Activated CD8-positive, alpha-beta memory T cell treated with anti-CD3 and anti-CD28 coated beads for 4 hours (primary cell): ENCODE measurements at regions not wholly inside any gene's neighbourhood (a gene's known extent, or its start where the extent isn't known, plus 50 kb on each side); places are given as distances from the start of the nearest gene placed in this dataset.
"Not testable (repeated sequence)": the region's sequence is repeated elsewhere in the genome, so short reads cannot be mapped to it uniquely, and the experiment has no call there.

Experiments
- DNase-seq, 2 donors: peaks; one replicate each; pipeline ENCODE4 v3.0.0-alpha.2; 2020; ENCODE audit warnings: low read depth in 2 of 2

DNA sequence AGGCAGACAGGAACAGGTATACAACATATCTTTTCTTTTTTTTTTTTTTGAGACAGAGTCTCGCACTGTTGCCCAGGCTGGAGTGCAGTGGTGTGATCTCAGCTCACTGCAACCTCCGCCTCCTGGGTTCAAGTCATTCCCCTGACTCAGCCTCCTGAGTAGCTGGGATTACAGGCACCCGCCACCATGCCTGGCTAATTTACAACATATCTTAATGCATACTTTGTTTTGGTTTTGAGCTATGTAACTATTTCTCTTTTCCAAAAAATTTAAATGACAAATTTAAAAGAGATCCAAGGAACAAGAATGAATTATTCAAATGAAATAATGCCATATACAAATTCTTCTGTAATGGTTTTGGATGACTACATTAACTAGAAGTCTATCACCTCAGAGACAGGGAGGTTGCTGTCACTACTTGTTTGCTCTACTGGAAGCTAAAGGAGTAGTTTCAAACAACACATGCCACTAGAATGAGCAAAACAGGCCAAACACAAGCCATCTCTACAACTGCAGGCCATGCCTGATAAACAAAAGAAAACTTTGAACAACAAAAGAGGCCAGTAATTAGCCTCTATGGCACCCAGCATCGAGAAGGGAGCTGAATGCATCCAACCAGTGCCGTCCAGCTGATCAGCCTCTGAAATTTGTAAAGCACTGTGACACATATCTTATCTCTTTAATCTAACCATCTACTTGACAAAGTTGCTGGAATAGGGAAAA, 133.6 kb upstream of the VOPP1 start:
- not testable (repeated sequence) for DNase-seq

DNA sequence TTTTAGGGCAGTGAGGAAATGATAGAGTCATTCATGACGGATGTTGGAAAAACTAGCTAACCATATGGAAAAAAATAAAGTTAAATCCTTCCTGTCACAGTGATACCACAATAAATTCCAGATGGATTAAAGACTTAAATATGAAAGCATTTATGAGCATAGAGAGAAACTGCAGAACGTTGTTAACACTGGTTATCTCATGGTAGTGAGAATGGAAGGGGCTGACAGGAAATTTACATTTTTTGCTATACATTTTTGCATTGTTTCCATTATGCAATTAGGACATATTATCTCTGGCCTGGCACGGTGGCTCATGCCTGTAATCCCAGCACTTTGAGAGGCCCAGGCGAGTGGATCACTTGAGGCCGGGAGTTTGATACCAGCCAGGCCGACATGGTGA, 130.5 kb upstream of the VOPP1 start:
- DNase-seq, result not testable (repeated sequence)

DNA sequence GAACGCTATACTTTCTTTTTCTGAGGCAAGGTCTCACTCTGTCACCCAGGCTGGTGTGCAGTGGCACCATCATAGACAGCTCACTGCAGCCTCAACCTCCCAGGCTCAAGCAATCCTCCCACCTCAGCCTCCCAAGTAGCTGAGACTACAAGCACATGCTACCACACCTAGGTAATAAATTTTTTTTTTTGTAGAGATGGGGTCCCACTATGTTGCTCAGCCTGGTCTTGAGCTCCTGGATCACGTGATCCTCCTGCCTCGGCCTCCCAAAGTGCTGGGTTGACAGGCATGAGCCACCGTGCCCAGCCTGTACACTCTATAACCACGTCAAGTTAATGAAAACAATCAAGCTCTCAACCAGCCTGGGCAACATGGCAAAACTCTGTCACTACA, 127.1 kb upstream of the VOPP1 start:
- not testable (repeated sequence) for DNase-seq

DNA sequence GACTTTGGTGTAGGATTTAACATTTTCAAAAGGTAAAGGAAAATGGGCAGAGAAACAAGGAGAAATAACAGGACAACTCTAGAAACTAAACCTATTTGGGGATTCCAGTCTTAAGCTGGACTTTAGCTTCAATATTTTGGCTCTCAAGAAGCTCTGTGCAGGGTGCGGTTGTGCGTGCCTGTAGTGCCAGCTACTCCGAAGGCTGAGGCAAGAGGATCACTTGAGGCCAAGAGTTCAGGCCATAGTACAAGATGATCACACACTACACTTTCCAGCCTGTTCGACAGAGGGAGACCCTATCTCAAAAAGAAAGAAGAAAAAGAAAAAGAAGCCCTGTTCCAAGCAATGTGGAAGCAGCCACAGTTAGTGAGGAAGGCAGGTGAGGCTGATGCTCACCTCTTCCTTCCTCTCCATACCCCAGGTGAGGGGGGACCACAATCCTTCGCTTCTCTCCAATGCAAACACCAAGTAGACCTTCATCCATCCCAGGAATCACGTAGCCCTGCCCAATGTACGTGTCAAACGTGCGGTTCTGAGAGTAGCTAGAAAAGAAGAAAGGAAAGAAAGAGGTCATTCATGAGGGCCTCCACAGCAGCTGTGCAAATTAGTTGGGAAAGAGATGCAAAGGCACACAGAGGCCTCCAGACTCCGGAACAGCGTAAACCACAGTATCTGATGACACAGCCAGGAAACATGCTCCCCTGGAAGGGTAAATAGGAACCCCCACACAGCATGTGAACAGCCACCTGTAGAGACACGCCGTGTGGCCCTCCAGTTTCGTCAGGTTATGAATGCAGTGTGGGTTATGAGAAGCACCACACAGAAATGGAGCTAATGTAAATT, 126.5 kb upstream of the VOPP1 start:
- not testable (repeated sequence) for DNase-seq

DNA sequence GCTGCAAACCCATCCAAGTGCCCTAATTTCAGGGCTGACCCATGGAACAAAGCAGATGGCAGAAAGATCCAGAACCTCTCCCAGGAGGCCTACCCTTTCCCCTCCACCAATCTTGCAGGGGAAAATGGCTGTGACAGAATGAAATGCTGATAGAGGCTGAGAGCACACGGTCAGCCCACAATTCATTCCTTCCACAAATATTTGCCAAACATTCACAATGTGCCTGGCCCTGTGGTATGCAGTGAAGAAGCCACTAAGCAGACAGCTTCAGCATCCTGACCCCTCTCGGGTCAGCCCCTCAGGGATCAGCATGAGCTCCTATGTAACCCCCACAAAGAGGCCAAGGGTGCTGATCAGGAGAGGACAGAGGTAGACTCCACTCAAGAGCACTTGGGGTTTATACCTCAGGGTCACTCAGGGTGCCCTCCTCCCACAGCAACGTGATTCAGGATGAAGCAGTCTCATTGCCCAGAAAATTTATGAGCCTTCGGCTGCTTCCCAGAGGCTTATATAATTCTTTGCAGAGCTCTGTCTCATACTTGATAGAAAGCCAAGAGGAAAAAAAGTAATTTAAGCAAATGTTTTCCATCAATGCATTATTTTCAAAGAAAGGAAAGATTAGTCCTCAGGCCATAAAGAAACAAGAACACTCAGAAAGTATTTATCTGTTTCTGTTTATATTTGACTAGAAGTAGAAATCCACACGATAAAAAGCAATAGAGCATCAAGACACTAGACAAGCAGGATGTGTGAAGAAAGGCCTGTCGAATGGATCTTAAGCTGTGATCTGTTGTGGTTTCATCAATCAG, 123.8 kb upstream of the VOPP1 start:
- DNase-seq, result not testable (repeated sequence)

DNA sequence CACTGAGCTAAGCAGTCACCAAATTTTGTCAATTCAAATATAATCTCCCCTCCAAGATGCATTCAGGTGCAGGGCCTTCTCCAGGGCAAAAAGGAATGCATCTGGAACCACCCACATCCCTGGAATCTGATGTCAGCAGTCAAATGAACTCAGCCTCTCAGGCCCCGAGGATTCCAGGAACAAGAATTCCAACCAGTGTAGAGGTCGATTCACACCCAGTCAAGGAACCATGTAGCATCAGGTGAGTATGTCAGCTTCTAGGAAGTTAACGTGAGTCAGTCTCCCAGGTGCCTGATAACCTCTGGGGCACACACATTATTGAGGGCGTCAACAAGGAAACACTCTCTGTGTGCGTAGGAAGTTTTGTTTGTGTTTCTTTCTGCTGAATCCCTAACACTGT, 122.2 kb upstream of the VOPP1 start:
- DNase-seq, result not testable (repeated sequence)

DNA sequence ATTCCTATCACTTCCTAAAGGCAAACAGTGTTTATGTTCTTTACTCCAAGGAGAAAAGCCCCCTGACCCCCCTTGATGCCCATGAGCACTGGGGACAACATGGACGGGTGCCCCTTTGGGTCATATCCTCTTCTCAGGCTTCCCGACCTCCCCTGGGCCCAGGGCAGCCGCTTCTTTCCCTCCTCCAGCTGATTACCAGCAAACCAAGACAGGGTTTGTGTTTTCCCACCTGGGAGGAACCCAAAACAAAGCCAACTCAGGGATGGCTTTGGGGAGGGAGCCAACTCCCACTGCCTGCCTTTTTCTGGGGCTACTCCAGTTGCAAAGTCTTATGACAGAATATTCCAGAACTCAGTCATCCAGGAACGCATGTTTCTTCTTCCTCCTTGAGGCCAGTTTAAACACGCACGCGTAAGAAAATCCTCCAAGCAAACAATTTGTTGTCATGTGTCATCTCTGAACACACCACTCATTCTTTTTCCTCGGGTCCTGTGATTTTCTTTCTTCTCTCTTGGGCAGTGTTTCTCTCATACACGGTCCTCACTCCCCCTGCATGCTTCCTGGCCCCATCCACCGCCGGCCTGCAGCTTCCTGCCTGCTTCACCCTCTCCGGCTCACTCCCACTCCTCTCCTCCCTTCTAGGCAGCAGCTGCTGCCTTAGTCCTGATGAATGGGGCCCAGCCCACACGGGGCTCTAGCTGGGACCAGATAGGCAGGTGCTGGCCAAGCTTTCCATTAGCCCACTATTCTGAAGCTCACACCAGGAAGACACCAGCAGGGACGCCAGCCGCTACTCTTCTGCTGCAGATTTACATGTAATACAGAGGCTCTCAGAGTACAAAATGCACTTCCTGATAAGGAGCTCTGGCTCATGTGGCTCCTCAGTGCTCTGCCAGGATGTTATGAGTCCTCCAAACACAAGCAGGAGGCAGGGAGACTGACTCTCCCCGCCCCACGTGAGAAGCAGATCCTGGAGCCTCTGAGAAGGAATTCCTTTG, 116.7 kb upstream of the VOPP1 start:
- DNase-seq, result not testable (repeated sequence)

DNA sequence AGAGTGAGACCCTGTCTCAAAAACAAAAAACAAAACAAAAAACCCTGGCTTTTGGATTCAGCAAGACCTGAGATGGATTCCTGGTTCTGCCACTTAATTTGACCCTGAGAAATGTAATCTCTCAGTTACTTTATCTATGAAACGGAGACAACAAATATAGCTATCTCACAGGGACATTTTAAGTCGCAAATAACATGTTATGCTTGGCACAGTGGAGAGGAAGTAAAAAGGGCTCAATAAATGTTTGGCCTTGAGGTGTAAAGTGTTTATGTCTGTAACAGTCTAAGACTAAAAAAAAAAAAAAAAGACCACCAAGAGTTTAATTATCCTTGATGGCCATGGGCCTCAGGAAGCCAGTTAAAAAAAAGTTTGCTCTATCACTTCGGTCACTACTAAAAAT, 116.0 kb upstream of the VOPP1 start:
- not testable (repeated sequence) for DNase-seq

DNA sequence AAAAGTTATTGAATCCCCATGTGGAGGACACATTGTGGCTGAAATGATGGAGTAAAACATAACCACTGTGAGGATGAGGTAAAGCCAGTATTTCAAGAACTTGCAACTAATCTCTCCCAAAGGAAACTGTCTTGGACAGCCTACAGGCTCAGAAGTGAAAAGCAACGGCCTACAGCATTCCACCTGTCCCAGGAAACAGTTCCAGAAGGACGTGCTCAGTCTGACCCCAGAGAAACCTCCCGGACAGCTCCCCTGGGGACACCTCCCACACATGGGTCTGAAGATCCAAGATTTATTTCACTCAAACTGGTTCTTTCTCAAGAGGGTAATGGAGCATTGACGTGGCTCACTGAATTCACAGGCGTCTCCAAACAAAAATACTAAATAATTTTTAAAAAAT, 115.0 kb upstream of the VOPP1 start:
- DNase-seq, result not testable (repeated sequence)

DNA sequence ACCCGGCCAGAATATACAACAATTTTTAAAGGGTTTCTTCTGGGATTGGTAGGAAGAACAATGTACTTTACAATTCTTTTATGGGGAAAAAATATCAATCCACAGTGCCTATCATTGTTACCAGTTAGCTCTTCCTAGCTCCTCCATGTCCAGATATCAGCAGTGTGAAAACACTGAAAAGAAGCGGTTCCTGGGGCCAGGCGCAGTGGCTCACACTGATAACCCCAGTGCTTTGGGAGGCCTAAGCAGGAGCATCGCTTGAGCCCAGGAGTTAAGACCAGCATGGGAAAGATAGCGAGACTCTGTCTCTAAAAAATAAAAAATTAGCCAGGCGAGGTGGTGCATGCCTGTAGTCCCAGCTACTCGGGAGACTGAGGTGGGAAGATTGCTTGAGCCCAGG, 114.5 kb upstream of the VOPP1 start:
- not testable (repeated sequence) for DNase-seq

DNA sequence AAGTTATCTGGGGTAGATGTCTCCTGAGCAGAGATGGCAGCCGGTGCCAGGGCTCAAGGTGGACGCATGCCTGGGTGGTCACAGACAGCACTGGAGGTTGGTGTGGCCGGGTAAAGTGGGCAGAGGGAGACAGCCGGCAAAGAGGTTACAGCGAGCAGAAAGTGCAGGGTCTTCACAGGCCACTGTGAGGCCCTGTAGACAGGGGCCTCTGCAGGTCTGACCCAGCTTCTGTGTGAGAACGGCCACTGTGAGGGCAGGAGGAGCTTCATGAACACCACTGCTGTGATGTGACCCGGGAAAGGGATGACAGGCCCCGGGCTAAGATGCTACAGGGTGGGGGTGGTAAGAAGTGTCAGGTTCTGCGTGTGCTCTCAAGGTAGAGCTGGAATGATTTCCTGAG, 111.2 kb upstream of the VOPP1 start:
- DNase-seq, result not testable (repeated sequence)

DNA sequence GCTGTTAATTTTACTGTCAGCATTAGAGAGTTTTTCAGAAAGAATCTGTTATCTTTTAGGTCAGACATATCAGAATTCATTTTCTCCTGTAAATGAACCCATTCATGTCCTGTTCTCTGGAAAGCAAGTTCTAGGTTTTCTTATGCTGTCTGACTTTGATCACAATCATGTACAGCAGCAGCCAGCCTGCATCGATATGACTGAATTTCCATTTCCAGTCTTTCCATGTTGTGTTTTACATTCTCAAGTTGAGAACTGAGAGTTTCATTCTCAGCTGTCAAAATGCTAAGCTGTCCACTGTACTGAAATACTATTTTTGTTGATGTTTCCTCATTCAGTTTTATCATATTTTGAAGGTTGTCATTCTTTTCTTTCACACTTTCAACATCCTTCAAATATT, 103.3 kb upstream of the VOPP1 start:
- DNase-seq, result not testable (repeated sequence)

DNA sequence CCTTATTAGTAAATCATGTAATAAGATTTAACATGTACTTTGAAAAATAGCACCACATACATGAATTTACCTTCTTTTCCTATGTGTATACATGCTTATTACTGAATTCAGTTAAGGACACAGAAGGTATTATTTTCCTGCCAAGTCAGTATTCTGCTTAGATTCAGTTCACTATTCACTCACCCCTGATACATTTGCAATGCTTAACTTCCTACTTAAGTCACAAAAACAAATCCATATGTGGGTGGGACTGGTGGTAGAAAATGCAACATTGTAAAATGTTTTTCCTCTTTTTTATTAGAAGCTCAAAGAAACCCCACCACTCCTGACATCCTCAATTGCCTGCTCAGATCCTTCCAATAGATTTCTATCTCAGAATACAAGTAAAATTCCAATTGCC, 101.2 kb upstream of the VOPP1 start:
- DNase-seq, result not testable (repeated sequence)

DNA sequence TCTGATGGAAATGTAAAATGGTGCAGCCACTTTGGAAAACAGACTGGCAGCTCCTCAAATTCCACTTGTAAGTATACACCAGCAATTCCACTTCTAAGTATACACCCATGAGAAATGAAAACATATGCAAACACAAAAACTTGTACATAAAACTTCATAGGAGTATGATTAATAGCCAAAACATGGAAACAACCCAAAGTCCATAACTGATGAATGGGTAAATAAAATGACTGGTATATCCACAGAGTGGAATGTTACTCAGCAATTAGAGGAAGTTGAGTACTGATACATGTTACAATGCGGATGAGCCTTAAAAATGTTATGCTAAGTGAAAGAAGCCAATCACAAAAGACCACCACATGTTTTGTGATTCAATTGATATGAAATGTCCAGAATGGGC, 99.8 kb upstream of the VOPP1 start:
- DNase-seq, result not testable (repeated sequence)

DNA sequence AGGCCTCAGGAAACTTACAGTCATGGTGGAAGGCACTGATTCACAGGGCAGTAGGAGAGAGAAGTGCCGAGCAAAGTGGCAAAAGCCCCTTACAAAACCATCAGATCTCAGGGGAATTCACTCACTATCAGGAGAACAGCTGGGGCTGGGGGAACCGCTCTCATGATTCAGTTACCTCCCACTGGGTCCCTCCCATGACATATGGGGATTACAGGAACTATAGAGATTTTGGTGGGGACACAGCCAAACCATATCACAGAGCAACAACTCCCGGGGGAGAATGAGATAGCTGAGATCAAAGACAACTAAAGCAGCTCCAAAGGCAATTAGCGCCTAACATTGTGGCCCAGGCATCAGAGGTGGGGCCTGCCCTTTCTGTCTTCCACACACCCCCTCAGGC, 85.4 kb upstream of the VOPP1 start:
- DNase-seq, result no peak

DNA sequence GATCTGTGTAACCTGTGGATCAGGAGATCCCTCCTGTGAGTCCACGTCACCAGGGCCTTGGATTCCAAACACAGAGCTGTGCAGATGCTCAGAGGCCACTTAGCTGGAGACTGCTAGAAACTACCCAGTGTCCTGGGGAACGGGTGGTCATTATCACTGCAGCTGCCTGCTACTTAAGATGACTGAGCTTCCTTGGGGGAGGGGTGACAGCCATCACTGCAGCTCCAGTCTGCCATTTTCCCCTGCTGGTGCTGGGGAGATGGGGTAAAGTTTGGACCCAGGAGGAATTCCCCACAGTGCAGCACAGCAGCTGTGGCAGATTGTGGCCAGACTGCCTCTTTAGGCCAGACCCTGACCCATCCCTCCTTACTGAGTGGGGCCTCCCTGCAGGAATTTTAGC, 78.8 kb upstream of the VOPP1 start:
- DNase-seq, result no peak

DNA sequence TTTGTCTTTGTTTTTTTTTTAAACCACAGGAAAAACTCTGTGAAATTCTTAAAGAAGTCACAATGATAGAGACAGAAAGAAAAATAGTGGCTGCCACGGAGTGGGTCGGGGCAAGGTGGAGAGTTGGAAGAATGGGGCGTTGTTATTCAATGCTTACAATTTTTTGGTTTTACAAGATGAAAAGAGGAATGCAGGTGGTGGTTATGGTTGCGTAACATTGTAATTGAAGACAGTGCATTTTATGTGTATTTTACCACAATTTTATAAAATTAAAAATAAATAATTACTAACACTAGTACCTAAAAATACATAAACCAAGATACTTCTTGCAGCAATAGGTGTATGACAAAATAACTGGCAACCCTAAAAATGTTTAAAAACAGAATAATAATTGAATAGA, 76.9 kb upstream of the VOPP1 start:
- DNase-seq, result no peak

DNA sequence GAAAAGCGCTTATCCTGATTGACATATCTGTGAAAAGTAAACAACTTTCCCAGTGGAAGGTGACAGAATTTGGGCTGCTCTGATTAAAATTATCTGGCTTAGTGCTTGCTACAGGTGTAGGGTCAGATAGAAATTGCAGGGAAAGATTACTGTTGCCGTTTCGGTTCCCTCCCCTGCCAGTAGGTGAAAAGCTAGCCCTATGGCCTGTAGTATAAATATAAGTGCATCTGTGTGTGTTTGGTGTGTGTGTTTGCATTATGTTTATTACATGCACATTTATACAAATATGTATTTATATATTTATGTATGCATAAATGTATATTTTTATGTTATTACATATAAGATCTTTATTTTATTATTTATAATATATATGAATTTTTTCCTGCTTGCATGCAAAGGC, 72.3 kb upstream of the VOPP1 start:
- DNase-seq, result no peak

DNA sequence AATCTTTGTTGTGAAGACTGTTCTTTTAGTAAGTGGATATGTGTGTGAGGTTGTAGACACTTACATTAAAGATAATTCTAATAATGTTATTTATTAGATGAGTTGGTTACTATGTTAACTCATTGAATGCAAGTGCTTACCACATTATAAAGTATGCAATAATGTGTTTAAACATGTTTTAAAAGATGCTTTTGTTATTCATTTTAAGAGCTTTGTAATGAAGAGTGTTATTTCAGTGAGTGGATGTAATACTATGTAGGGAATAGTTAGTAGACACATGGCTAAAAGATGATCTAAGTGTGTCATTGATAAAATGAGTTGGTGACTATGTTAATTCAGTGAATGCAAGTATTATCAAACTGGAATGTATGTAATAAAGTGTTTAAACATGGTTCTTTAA, 70.0 kb upstream of the VOPP1 start:
- DNase-seq, result no peak

DNA sequence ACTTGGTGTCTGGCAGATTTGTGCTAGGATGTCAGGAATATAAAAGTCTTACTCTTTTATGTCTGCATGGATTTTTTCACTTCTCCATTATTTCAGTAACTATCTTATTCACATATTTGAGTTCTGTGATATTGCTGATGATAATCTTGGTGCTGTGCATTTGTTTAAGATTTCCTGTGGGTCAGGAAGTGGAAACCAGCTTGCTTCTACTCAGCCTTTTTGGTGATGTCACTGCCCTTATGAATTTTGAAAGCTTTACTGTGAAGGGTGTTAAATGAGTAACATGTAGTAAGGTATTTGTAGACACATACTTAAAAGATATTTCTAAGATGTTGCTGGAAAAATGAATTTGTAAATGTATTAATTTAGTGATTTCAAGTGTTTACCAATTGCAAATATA, 69.5 kb upstream of the VOPP1 start:
- no peak for DNase-seq

DNA sequence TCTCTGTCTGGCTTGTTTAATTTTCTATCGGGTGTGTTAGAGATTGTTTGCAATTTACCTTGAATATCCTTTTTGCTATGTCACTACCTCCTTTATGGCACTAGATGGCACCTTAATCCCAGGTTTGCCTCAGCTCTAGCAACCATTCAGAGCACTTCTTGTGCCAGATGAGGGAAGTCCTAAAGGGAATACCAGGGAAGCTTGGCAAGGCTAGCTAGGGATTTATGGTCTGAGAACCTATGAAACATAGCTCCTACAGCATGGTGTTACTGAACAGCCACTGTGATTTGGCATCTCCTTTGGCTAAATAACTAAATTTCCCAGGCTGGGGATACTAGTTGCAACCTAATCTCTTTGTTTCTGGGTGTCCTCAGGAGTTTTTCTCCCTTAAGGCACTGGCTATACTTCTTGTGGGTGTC, 69.0 kb upstream of the VOPP1 start:
- DNase-seq, result peak; percentile 4 to 5
